GM12872 (cell line): ENCODE measurements at regions not wholly inside any gene's neighbourhood (a gene's known extent, or its start where the extent isn't known, plus 50 kb on each side); places are given as distances from the start of the nearest gene placed in this dataset.

Experiments
- CTCF ChIP-seq: IDR thresholded peaks from 3 replicates; pipeline ENCODE4 v1.5.1; 2011; ENCODE audit warnings: low read depth, mild to moderate bottlenecking, low read length, moderate library complexity; ENCODE audit not compliant: insufficient read depth

- no peak for TF ChIP-seq CTCF
These were observed 1628.2 kb upstream of the ADGRL3 start for GRCh38 chr4:59571805-59572430.

DNA sequence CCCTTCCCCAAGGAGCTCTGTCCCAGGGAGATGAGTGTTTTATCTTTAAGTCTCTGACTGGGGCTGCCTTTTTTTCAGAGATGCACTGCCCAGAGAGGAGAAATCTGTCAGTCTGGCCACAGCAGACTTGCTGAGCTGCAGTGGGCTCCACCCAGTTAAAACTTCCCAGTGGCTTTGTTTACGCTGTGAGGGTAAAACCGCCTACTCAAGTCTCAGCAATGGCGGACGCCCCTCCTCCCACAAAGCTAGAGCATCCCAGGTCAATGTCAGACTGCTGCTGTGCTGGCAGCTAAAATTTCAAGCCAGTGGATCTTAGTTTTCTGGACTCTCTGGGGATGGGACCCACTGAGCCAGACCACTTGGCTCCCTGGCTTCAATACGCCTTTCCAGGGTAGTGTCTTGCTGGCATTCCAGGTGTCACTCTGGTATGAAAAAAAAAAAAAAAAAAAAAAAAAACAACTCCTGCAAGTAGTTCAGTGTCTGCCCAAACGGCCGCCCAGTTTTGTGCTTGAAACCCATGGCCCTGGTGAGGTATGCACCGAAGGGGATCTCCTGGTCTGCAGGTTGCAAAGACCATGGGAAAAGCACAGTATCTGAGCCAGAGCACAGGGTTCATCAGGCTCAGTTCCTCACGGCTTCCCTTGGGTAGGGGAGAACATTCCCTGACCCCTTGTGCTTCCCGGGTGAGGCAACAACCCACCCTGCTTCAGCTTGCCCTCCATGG lies 1616.1 kb upstream of the ADGRL3 start:
- no peak for TF ChIP-seq CTCF

DNA sequence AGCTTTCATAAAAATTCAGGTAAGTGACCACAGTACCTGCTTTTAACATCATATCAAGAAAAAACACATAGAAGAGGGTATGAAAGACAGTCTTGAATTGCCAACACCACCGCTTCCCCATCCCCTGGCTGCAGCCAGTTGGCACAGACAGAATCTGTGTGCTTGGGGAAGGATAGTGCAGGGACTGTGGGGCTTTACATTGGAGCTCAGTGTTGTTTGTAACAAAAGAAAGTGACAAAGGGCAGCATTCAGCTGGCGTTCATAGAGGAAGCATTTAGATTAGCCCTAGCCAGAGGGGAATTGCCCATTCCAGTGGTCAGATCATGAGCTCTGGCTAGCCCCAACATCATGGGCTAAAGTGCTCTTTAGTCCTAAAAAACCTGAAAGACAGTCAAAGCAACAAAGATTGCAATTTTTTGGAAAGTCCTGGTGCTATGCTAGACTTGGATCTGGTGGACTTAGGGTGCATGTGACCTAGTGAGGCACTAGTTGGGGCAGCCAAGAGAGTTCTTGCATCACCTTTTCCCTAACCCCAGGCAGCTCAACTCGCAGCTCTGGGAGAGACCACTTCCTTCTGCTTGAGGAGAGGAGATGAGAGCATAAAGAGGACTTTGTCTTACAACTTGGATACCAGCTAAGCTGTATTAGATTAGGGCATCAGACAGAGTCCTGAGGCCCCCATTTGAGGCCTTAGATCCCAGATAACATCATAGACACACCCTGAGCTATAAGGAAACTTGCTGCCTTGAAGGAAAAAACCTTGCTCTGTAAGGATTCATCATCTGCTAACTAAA lies 1602.4 kb upstream of the ADGRL3 start:
- no peak for TF ChIP-seq CTCF

GRCh38 chr4:59598330-59598618 lies 1601.9 kb upstream of the ADGRL3 start:
- TF ChIP-seq CTCF: no peak

- TF ChIP-seq CTCF: no peak
These were observed 1591.7 kb upstream of the ADGRL3 start for GRCh38 chr4:59608466-59608865.

DNA sequence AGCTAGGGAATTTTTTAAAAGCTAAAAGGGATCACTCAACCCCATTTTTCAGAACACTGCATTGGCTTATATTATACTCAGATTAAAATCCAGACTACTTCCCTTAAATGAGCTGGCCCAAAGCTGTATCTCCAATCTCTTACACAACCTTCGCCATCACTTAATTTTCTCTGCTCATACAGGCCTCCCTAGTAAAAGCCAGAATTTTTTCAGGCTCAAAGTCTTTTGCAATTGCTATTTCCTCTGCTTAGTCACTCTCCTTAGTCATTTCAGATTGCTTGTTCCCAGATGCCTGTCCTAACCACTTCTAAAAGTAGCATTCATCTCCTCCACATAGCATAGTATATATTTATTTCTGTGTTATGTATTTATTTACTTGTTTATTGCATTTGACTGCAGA lies 1587.9 kb upstream of the ADGRL3 start:
- no peak for TF ChIP-seq CTCF

- no peak for TF ChIP-seq CTCF
These were observed 1584.8 kb upstream of the ADGRL3 start for GRCh38 chr4:59615316-59615715.
